HFF-Myc (cell line): ENCODE measurements at regions not wholly inside any gene's neighbourhood (a gene's known extent, or its start where the extent isn't known, plus 50 kb on each side); places are given as distances from the start of the nearest gene placed in this dataset.

Source experiments
- DNase-seq: peaks from one replicate; pipeline ENCODE4 v3.0.0-alpha.2; 2011; ENCODE audit warnings: low read depth; ENCODE audit errors: extremely low read depth
- H3K4me3 ChIP-seq: replicated peaks from 2 replicates; pipeline ENCODE4 v1.5.1; 2011; ENCODE audit warnings: low read depth, mild to moderate bottlenecking, control low read depth, low read length
- TF ChIP-seq, protein P1 (sequence below): IDR thresholded peaks from 2 replicates; pipeline ENCODE4 v1.5.1; 2012; ENCODE audit warnings: mild to moderate bottlenecking, low read depth, low read length, control low read depth; ENCODE audit errors: missing control alignments

- H3K4me3 ChIP-seq: no peak overlapping the region
- TF ChIP-seq, protein P1, sequence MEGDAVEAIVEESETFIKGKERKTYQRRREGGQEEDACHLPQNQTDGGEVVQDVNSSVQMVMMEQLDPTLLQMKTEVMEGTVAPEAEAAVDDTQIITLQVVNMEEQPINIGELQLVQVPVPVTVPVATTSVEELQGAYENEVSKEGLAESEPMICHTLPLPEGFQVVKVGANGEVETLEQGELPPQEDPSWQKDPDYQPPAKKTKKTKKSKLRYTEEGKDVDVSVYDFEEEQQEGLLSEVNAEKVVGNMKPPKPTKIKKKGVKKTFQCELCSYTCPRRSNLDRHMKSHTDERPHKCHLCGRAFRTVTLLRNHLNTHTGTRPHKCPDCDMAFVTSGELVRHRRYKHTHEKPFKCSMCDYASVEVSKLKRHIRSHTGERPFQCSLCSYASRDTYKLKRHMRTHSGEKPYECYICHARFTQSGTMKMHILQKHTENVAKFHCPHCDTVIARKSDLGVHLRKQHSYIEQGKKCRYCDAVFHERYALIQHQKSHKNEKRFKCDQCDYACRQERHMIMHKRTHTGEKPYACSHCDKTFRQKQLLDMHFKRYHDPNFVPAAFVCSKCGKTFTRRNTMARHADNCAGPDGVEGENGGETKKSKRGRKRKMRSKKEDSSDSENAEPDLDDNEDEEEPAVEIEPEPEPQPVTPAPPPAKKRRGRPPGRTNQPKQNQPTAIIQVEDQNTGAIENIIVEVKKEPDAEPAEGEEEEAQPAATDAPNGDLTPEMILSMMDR: no peak
- DNase-seq: no peak
Measured at GRCh38 chr2:193272011-193272410, 1077.3 kb upstream of the TMEFF2 start.

DNA sequence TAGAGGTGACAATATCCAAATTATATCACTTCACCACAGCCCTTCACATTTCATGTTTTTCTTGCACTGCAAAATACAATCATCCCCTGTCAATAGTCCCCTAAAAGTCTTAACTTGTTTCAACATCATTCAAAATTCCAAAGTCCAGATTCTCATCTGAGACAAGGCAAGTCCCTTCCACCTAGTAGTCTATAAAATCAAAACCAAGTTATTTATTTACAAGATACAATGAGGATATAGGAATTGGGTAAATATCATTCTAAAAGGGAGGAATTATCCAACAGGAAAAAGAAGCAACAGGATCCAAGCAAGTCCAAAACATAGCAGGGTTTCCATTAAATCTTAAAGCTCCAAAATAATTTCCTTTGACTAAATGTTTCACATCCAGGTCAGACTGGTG lies 1076.1 kb upstream of the TMEFF2 start:
- H3K4me3 ChIP-seq: no peak overlapping the region
- DNase-seq: no peak
- TF ChIP-seq, protein P1: no peak

DNA sequence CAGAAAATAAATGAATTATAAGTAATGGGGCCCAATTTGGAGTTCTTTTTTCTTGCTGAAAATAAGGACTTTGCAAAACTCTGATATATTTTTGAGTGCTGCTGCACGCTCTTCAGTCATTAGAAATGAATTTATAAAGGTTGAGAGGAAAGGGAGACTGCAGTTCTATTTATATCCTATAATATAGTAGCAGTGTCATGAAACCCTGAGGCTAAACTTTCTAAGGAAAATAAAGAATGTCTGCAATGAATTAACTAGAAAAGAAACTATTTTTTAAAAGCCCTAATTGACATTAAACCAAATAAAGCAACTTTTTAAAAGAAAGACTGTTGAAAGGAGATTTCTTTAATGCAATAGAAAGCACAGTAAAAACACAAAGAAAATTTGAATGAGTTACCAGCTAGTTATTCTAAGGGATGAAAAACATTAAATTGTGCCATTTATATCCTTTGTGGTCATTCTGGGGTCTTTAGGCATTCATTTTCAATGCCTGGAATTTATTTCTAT lies 1072.8 kb upstream of the TMEFF2 start:
- H3K4me3 ChIP-seq: no peak overlapping the region
- TF ChIP-seq, protein P1: no peak
- DNase-seq: no peak

DNA sequence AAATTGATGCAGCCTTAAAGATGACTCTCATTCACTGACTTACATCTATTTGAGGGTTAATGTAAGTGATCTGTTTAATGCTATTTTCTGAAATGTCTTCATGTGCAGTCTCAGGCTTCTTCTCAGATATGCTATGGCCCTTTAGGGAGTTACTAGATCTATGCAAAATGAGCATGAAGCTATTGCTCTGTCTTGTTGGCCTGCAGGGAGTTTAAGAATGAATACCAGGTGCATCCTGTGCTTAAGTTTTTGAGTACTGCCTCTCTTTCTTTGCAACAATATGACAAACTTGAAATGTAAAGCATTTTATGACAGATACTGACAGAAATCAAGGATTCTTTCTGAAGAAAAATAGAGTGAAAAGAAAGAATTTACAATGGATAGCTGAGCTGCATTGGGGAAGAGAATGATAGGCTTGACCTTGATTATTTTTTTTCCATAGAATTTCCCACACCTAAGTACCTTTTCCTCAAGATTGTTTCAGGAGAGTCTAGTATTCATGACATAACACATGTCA lies 1058.3 kb upstream of the TMEFF2 start:
- H3K4me3 ChIP-seq: no peak overlapping the region
- TF ChIP-seq, protein P1: no peak
- DNase-seq: no peak

- no peak for DNase-seq
- no peak overlapping the region for H3K4me3 ChIP-seq
- TF ChIP-seq, protein P1: no peak
Measured at GRCh38 chr2:193251909-193252308, 1057.2 kb upstream of the TMEFF2 start.

GRCh38 chr2:193250389-193250788 lies 1055.7 kb upstream of the TMEFF2 start:
- no peak overlapping the region for H3K4me3 ChIP-seq
- no peak for DNase-seq
- TF ChIP-seq, protein P1: no peak

- H3K4me3 ChIP-seq: no peak overlapping the region
- no peak for DNase-seq
- TF ChIP-seq, protein P1: no peak
Measured at GRCh38 chr2:193240752-193241151, 1046.0 kb upstream of the TMEFF2 start.
